ENCODE measurements at regions not wholly inside any gene's neighbourhood (a gene's known extent, or its start where the extent isn't known, plus 50 kb on each side); places are given as distances from the start of the nearest gene placed in this dataset.

DNA sequence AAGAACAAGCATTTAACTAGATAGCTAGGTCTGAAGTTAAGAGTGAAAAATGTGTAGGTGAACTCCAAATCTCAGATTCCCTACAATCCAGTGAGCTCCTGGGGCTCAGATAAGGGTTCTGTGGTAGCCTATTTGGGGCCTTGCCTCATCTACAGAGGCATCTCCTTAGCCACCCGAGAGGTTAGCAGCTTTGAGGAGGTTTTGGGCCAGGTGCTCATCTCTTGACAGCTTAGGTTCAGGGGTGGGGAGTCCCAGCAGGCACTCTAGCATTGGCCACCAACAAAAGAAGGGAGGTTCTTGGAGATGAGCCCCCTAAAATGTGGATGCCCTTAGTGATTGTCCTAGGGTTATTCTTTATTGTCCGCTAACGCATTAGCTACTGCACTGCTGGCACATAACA is 184.4 kb upstream of the B3GAT1 start:
- TF ChIP-seq, protein P1, sequence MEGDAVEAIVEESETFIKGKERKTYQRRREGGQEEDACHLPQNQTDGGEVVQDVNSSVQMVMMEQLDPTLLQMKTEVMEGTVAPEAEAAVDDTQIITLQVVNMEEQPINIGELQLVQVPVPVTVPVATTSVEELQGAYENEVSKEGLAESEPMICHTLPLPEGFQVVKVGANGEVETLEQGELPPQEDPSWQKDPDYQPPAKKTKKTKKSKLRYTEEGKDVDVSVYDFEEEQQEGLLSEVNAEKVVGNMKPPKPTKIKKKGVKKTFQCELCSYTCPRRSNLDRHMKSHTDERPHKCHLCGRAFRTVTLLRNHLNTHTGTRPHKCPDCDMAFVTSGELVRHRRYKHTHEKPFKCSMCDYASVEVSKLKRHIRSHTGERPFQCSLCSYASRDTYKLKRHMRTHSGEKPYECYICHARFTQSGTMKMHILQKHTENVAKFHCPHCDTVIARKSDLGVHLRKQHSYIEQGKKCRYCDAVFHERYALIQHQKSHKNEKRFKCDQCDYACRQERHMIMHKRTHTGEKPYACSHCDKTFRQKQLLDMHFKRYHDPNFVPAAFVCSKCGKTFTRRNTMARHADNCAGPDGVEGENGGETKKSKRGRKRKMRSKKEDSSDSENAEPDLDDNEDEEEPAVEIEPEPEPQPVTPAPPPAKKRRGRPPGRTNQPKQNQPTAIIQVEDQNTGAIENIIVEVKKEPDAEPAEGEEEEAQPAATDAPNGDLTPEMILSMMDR (IDR thresholded peaks at IDR 0.05): no peak
- no peak for TF ChIP-seq POLR2A (IDR thresholded peaks at IDR 0.05)

Data from thyroid gland (tissue), 4 donors.